GM12878 (cell line): ENCODE measurements at regions not wholly inside any gene's neighbourhood (a gene's known extent, or its start where the extent isn't known, plus 50 kb on each side); places are given as distances from the start of the nearest gene placed in this dataset.
"Not testable (repeated sequence)": the region's sequence is repeated elsewhere in the genome, so short reads cannot be mapped to it uniquely, and the experiment has no call there.

Experiments used
- NBN ChIP-seq: fragments of 450-650 bp; IDR thresholded peaks from 2 replicates; pipeline ENCODE4 v1.6.1; 2016
- POLR2A ChIP-seq: IDR thresholded peaks from 2 replicates; pipeline ENCODE4 v1.6.1; 2011; ENCODE audit warnings: low read depth, mild to moderate bottlenecking, low read length

GRCh38 chr7:65285241-65285640 is 88.4 kb upstream of the ZNF92 start:
- not testable (repeated sequence) for TF ChIP-seq POLR2A, NBN
